Upper lobe of left lung (tissue), 6 donors: ENCODE measurements at regions not wholly inside any gene's neighbourhood (a gene's known extent, or its start where the extent isn't known, plus 50 kb on each side); places are given as distances from the start of the nearest gene placed in this dataset.
A peak's percentile ranks its signal among the peaks of the same experiment; 100 is the strongest.
"Not testable (repeated sequence)": the region's sequence is repeated elsewhere in the genome, so short reads cannot be mapped to it uniquely, and the experiment has no call there.

Experiments used
- ATAC-seq, 2 donors: fragments of 200-7000 bp; cut with Tn5 transposase; one replicate each; pipeline ENCODE4 v1.9.1; 2022; ENCODE audit warnings: mild to moderate bottlenecking in 2 of 2, moderate library complexity in 2 of 2; ENCODE audit not compliant: low FRiP score in 2 of 2
- DNase-seq, 2 donors: peaks; one replicate each; pipeline ENCODE4 v3.0.0-alpha.2; 2019 to 2020
- H3K27ac ChIP-seq, 4 donors: fragments of 200-600 bp; sonication (generic); one replicate each; pipeline ENCODE4 v1.5.1; 2016 to 2019
- H3K27me3 ChIP-seq, 4 donors: fragments of 200-600 bp; sonication (generic); one replicate each; pipeline ENCODE4 v1.5.1; 2017 to 2019
- H3K36me3 ChIP-seq, 4 donors: fragments of 200-600 bp; sonication (generic); one replicate each; pipeline ENCODE4 v1.5.1; 2016 to 2019
- H3K4me1 ChIP-seq, 4 donors: fragments of 200-600 bp; sonication (generic); one replicate each; pipeline ENCODE4 v1.5.1; 2018 to 2019
- H3K4me3 ChIP-seq, 4 donors: fragments of 200-600 bp; sonication (generic); one replicate each; pipeline ENCODE4 v1.5.1; 2017 to 2019; ENCODE audit warnings: mild to moderate bottlenecking in 2 of 4, moderate library complexity in 1 of 4
- H3K9me3 ChIP-seq, 4 donors: fragments of 200-600 bp; sonication (generic); one replicate each; pipeline ENCODE4 v1.5.1; 2018 to 2019
- EP300 ChIP-seq, 4 donors: sonication (generic); formaldehyde crosslinking; IDR thresholded peaks; one replicate each; pipeline ENCODE4 v1.5.1; 2017; ENCODE audit warnings: antibody characterized with exemption in 4 of 4, control low read depth in 2 of 4
- POLR2A ChIP-seq, 4 donors: fragments of 450-650 bp; IDR thresholded peaks; one replicate each; pipeline ENCODE4 v1.5.1; 2016 to 2017; ENCODE audit warnings: antibody characterized with exemption in 4 of 4, mild to moderate bottlenecking in 2 of 4
- POLR2AphosphoS5 ChIP-seq, 2 donors: sonication (generic); formaldehyde crosslinking; IDR thresholded peaks; one replicate each; pipeline ENCODE4 v1.5.1; 2017; ENCODE audit warnings: antibody characterized with exemption in 2 of 2
- WGBS, 2 donors: methylation state at CpG; one replicate each; pipeline ENCODE4 v1.1.5; 2017 to 2018; 5-methylcytosine and 5-hydroxymethylcytosine counted together
- TF ChIP-seq, protein P1 (sequence below), 6 experiments: fragments of 450-650 bp in 4 of 6; fragments of 200-600 bp in 2 of 6; sonication (generic) in 2 of 6; IDR thresholded peaks; one replicate each; pipeline ENCODE4 v1.5.1; 2016 to 2019; ENCODE audit warnings: antibody characterized with exemption in 6 of 6
- donor health status: DM: no; HTN: no; CAD: no; lungs with moderate emphysema.
- donor health status: DM: no; HTN: yes; CAD: no; lungs with severe emphysema.

DNA sequence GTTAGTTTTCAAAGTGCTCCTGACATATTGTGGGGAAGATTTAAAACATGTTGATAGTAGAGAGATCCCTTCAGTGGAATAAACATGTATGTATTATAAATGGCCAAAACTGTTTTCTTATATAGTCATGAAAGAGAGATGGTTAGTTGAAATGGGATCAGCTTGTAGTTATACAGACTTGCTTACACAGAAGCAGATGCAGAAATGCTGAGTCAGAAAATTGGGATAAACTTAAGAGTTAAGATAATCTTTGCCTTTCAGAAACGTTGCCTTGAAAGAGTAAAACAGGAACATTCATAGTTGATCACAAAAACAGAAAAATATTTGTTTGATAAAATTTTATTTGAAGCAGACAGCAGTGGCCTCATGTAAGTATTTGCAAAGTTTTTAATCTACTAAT lies 433.2 kb upstream of the BCHE start:
- H3K27ac ChIP-seq, result no peak overlapping the region
- TF ChIP-seq EP300 (IDR thresholded peaks at IDR 0.05) (no peak), POLR2AphosphoS5 (IDR thresholded peaks at IDR 0.05) (no peak), POLR2A (IDR thresholded peaks at IDR 0.05) (no peak)
- TF ChIP-seq, protein P1, sequence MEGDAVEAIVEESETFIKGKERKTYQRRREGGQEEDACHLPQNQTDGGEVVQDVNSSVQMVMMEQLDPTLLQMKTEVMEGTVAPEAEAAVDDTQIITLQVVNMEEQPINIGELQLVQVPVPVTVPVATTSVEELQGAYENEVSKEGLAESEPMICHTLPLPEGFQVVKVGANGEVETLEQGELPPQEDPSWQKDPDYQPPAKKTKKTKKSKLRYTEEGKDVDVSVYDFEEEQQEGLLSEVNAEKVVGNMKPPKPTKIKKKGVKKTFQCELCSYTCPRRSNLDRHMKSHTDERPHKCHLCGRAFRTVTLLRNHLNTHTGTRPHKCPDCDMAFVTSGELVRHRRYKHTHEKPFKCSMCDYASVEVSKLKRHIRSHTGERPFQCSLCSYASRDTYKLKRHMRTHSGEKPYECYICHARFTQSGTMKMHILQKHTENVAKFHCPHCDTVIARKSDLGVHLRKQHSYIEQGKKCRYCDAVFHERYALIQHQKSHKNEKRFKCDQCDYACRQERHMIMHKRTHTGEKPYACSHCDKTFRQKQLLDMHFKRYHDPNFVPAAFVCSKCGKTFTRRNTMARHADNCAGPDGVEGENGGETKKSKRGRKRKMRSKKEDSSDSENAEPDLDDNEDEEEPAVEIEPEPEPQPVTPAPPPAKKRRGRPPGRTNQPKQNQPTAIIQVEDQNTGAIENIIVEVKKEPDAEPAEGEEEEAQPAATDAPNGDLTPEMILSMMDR (IDR thresholded peaks at IDR 0.05), result no peak
- no peak overlapping the region for H3K4me3 ChIP-seq
- DNase-seq, result no peak
- H3K36me3 ChIP-seq, result no peaks in the 10 kb centered on the region
- WGBS, 2 donors, result 13 to 17% methylated on average over 1 of the region's 1 CpG
- no peaks in the 10 kb centered on the region for H3K27me3 ChIP-seq
- H3K4me1 ChIP-seq, result no peaks in the 10 kb centered on the region
- no peaks in the 10 kb centered on the region for H3K9me3 ChIP-seq
- no peak for ATAC-seq

DNA sequence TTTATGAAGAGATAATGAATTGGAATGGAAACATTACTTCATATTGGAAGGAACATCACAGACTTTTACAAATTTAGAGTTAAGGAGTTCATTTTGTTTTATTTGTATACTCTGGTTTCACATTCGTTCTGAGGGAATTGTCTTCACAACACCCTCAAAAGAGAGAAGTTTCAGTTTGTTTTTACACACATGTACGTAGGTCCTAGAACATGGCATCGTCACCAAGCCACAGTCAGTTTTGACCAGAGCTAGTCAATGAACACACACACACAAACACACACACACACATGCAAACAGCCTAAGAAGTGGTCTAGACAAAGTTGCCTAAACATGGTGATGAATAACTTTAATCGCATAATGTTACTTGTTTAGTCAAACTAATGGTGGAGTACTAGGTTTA lies 427.9 kb upstream of the BCHE start:
- Histone ChIP-seq H3K4me1 (no peaks in the 10 kb centered on the region), H3K4me3 (no peak overlapping the region), H3K27ac (no peak overlapping the region), H3K27me3 (no peaks in the 10 kb centered on the region), H3K9me3 (no peaks in the 10 kb centered on the region), H3K36me3 (no peaks in the 10 kb centered on the region)
- DNase-seq, result no peak
- TF ChIP-seq POLR2A (IDR thresholded peaks at IDR 0.05), result no peak
- TF ChIP-seq, protein P1 (IDR thresholded peaks at IDR 0.05), result no peak
- TF ChIP-seq POLR2AphosphoS5 (IDR thresholded peaks at IDR 0.05), result no peak
- no peak for TF ChIP-seq EP300 (IDR thresholded peaks at IDR 0.05)
- WGBS, 2 donors, result 82 to 91% methylated on average over 4 of the region's 4 CpGs
- no peak for ATAC-seq

DNA sequence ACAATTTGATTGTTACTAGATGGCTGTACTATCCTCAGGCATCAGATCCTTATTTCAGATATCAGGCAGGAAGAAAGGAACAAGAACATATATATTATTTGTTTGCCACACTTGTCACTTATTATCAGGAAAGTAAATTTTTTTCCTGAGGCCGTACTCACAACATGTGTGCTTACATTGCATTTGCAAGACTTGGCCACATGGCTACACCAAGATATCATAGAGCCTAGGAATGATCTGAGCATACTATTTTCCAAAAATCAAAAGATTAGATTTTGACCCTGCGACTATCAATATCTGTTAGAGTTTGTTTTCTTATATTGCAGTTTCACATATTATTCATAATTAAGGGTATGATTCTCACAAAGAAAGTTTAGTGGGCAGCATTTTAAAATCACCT lies 426.2 kb upstream of the BCHE start:
- TF ChIP-seq EP300 (IDR thresholded peaks at IDR 0.05), result no peak
- TF ChIP-seq, protein P1 (IDR thresholded peaks at IDR 0.05), result no peak
- no peak for TF ChIP-seq POLR2AphosphoS5 (IDR thresholded peaks at IDR 0.05)
- no peak for TF ChIP-seq POLR2A (IDR thresholded peaks at IDR 0.05)
- no peaks in the 10 kb centered on the region for H3K4me1 ChIP-seq
- H3K36me3 ChIP-seq, result no peaks in the 10 kb centered on the region
- ATAC-seq, result no peak
- H3K4me3 ChIP-seq, result no peak overlapping the region
- no peak for DNase-seq
- H3K27me3 ChIP-seq, result no peaks in the 10 kb centered on the region
- no peak overlapping the region for H3K27ac ChIP-seq
- 70 to 71% methylated on average over 2 of the region's 2 CpGs for WGBS, 2 donors
- H3K9me3 ChIP-seq, result no peaks in the 10 kb centered on the region

DNA sequence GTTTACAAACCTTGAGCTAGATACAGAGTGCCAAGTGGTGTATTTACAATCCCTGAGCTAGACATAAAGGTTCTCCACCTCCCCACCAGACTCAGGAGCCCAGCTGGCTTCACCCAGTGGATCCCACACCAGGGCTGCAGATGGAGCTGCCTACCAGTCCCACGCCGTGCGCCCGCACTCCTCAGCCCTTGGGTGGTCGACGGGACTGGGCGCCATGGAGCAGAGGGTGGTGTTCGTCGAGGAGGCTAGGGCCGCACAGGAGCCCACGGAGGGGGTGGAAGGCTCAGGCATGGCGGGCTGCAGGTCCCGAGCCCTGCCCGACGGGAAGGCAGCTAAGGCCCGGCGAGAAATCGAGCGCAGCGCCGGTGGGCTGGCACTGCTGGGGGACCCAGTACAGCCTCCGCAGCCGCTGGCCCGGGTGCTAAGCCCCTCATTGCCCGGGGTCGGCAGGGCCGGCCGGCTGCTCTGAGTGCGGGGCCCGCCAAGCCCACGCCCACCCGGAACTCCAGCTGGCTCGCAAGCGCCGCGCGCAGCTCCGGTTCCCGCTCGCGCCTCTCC lies 421.1 kb upstream of the BCHE start:
- not testable (repeated sequence) for H3K36me3 ChIP-seq, H3K4me3 ChIP-seq, H3K4me1 ChIP-seq, H3K27ac ChIP-seq, ATAC-seq, H3K9me3 ChIP-seq, H3K27me3 ChIP-seq
- 90 to 92% methylated on average over 16 to 20 of the region's 41 CpGs for WGBS, 2 donors
- peak in 1 of 2 donors; percentile 68 for DNase-seq

DNA sequence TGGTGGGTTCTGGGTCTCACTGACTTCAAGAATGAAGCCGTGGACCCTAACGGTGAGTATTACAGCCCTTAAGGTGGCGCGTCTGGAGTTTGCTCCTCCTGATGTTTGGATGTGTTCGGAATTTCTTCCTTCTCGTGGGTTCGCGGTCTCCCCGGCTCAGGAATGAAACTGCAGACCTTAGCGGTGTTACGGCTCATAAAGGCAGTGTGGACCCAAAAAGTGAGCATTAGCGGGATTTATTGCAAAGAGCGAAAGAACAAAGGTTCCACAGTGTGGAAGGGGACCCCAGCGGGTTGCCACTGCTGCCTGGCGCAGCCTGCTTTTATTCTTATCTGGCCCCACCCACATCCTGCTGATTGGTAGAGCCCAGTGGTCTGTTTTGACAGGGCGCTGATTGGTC lies 420.5 kb upstream of the BCHE start:
- TF ChIP-seq, protein P1 (IDR thresholded peaks at IDR 0.05), result no peak
- TF ChIP-seq EP300 (IDR thresholded peaks at IDR 0.05) (no peak), POLR2AphosphoS5 (IDR thresholded peaks at IDR 0.05) (no peak), POLR2A (IDR thresholded peaks at IDR 0.05) (no peak)
- H3K4me3 ChIP-seq, result no peak overlapping the region
- no peak for DNase-seq
- WGBS, 2 donors, result 93 to 95% methylated on average over 16 of the region's 16 CpGs
- H3K27me3 ChIP-seq, result no peaks in the 10 kb centered on the region
- H3K4me1 ChIP-seq, result no peaks in the 10 kb centered on the region
- no peaks in the 10 kb centered on the region for H3K9me3 ChIP-seq
- H3K36me3 ChIP-seq, result no peaks in the 10 kb centered on the region
- H3K27ac ChIP-seq, result no peak overlapping the region
- no peak for ATAC-seq
